ENCODE measurements at regions not wholly inside any gene's neighbourhood (a gene's known extent, or its start where the extent isn't known, plus 50 kb on each side); places are given as distances from the start of the nearest gene placed in this dataset.

DNA sequence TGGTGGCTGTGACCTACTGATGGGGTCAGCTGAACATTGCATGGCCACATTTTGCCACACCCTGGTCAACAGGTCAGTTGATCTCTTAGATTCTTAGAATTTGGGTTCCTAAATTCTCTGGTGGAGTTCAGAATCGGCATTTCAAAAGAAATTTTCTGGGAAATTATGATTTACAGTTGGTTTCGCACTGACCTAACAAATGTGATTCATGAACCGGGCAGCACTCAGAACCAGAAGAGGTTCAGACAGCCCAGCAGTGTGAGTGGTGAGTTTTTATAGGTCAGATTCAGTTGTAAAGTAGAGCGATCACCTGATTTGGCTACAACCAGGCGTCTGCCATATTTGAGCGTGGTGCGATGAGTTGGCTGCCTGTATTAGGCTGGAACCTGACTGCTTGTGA is 163.7 kb upstream of the GAS1 start:
- H3K4me3 ChIP-seq (ENCODE audit: low read depth, low read length), result no peak overlapping the region
- no peak for DNase-seq (ENCODE audit: low read depth)
- TF ChIP-seq, protein P1, sequence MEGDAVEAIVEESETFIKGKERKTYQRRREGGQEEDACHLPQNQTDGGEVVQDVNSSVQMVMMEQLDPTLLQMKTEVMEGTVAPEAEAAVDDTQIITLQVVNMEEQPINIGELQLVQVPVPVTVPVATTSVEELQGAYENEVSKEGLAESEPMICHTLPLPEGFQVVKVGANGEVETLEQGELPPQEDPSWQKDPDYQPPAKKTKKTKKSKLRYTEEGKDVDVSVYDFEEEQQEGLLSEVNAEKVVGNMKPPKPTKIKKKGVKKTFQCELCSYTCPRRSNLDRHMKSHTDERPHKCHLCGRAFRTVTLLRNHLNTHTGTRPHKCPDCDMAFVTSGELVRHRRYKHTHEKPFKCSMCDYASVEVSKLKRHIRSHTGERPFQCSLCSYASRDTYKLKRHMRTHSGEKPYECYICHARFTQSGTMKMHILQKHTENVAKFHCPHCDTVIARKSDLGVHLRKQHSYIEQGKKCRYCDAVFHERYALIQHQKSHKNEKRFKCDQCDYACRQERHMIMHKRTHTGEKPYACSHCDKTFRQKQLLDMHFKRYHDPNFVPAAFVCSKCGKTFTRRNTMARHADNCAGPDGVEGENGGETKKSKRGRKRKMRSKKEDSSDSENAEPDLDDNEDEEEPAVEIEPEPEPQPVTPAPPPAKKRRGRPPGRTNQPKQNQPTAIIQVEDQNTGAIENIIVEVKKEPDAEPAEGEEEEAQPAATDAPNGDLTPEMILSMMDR (conservative IDR thresholded peaks at IDR 0.05; ENCODE audit: low read depth, low read length), result no peak

DNA sequence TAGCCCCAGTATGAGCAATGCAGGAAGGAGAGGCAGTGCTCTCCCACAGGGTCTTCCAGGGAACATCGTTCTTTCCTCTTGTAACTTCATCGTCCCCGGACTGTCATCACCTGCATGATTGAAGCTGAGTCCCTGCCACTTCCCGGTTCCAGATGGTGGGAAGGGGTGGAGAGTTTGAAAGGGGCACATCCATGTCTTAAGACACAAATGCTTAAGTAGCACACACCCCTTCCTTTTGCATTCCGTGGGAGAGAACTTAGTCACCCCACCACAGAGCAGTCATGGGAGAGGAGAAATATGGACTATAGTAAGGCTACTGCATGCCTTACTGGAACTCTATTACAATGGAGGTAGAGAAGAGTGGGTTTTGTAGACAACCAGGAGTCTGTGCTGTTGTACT is 165.3 kb upstream of the GAS1 start:
- TF ChIP-seq, protein P1 (conservative IDR thresholded peaks at IDR 0.05; ENCODE audit: low read depth, low read length), result no peak
- DNase-seq (ENCODE audit: low read depth), result peak; percentile 87
- H3K4me3 ChIP-seq (ENCODE audit: low read depth, low read length), result no peak overlapping the region

- no peak for DNase-seq (ENCODE audit: low read depth)
- no peak overlapping the region for H3K4me3 ChIP-seq (ENCODE audit: low read depth, low read length)
- TF ChIP-seq, protein P1 (conservative IDR thresholded peaks at IDR 0.05; ENCODE audit: low read depth, low read length), result peak; percentile 37
Measured at GRCh38 chr9:87113874-87114273, 166.6 kb upstream of the GAS1 start.

- no peak overlapping the region for H3K4me3 ChIP-seq (ENCODE audit: low read depth, low read length)
- TF ChIP-seq, protein P1 (conservative IDR thresholded peaks at IDR 0.05; ENCODE audit: low read depth, low read length), result no peak
- peak; percentile 37 for DNase-seq (ENCODE audit: low read depth)
Measured at GRCh38 chr9:87115785-87116184, 168.5 kb upstream of the GAS1 start.

DNA sequence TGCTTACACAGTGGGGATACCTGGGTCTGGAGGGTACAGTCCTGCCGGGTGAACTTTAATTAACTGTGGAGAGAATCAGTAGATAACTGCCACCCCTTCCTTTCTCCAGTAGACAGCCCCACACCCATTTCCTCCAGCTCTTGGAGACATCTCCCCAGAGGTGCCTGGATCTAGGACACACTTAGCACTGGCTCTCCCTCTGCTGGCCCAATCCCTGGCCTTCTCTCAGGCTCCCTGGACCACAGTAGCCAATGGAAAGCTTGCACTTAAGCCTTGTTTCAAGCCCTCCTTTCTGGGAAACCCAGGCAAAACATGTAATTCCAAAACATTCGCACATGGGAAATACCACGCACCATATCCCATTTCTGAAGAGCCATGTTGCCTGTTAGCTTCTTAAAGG is 169.2 kb upstream of the GAS1 start:
- no peak for DNase-seq (ENCODE audit: low read depth)

DNA sequence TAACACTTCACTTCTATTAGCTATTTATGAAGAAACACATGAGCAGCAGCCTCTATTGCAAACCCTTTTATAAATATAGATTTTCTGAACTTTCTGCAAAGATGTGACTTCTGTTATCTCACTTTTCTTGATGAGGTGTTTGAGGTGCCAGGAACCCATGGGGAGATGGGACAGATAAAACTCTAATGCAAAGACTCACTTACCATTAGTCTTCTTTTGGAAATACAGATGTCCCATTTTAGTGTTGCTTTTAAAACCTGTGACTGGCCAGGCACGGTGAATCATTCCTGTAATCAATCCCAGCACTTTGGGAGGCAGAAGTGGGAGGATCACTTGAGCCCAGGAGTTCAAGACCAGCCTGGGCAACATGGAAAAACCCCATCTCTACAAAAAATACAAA is 171.3 kb upstream of the GAS1 start:
- H3K4me3 ChIP-seq (ENCODE audit: low read depth, low read length), result no peak overlapping the region
- DNase-seq (ENCODE audit: low read depth), result no peak
- TF ChIP-seq, protein P1 (conservative IDR thresholded peaks at IDR 0.05; ENCODE audit: low read depth, low read length), result no peak

More for the DNA sequence above, 169.2 kb upstream of the GAS1 start:
- H3K4me3 ChIP-seq (ENCODE audit: low read depth, low read length), result no peak overlapping the region
- TF ChIP-seq, protein P1 (conservative IDR thresholded peaks at IDR 0.05; ENCODE audit: low read depth, low read length), result no peak

GRCh38 chr9:87119328-87119881 is 172.1 kb upstream of the GAS1 start:
- peak; percentile 95 for DNase-seq (ENCODE audit: low read depth)
- no peak overlapping the region for H3K4me3 ChIP-seq (ENCODE audit: low read depth, low read length)
- TF ChIP-seq, protein P1 (conservative IDR thresholded peaks at IDR 0.05; ENCODE audit: low read depth, low read length), result no peak

All from choroid plexus epithelial cell (primary cell).